Ramos (cell line): ENCODE measurements at regions not wholly inside any gene's neighbourhood (a gene's known extent, or its start where the extent isn't known, plus 50 kb on each side); places are given as distances from the start of the nearest gene placed in this dataset.

Source experiments
- in situ Hi-C: fragments of 300-500 bp; cut with MboI; formaldehyde crosslinking; loops from one replicate; pipeline ENCODE4 v1.14.3; 2022; ENCODE audit warnings: low sequenced_read_pairs; ENCODE audit not compliant: unreplicated experiment

DNA sequence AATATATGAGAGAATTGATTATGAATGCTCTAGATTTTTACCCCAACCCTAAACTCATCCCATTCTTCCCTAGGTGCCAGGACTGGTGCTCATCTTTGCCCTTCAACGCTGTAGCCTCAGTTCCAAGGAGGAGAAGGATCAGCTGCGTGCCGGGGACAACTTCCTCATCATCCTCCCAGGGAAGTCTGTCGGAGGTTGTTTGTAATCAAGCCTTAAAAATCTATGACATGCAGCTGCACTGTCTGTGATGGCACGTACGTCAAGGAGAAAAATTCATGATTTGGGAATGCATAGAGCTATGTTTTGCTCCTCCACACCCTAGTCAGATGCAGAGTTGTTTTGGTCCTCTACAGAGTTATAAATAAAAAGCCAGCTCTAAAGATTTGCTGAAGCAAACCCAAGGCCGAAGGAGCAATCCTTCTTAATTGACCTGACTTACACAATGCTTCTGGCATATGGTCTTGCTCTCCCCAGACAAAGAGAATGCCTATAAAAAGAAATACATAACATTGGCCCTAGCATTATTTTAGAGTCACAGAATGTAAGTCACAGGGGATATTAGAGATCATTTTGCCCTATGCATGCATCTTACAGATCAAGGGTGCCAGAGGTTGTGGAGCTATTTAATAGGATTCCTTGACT lies 244.2 kb downstream of the HIVEP2 start:
- in situ Hi-C loops, result no loop called here
